Testis (tissue), 2 donors: ENCODE measurements at regions not wholly inside any gene's neighbourhood (a gene's known extent, or its start where the extent isn't known, plus 50 kb on each side); places are given as distances from the start of the nearest gene placed in this dataset.
A peak's percentile ranks its signal among the peaks of the same experiment; 100 is the strongest.
"Not testable (repeated sequence)": the region's sequence is repeated elsewhere in the genome, so short reads cannot be mapped to it uniquely, and the experiment has no call there.

Source experiments
- DNase-seq: peaks from one replicate; pipeline ENCODE4 v3.0.0-alpha.2; 2019
- H3K27ac ChIP-seq, 2 donors: fragments of 200-600 bp; sonication (generic); one replicate each; pipeline ENCODE4 v1.5.1; 2019
- H3K27me3 ChIP-seq: fragments of 200-600 bp; sonication (generic); one replicate; pipeline ENCODE4 v1.5.1; 2019
- H3K36me3 ChIP-seq: fragments of 200-600 bp; sonication (generic); one replicate; pipeline ENCODE4 v1.5.1; 2017; ENCODE audit warnings: low read depth; ENCODE audit errors: missing control alignments
- H3K4me1 ChIP-seq: fragments of 200-600 bp; sonication (generic); one replicate; pipeline ENCODE4 v1.5.1; 2019
- H3K4me3 ChIP-seq, 2 donors: fragments of 200-600 bp; sonication (generic); one replicate each; pipeline ENCODE4 v1.5.1; 2017 to 2019
- H3K9me3 ChIP-seq: fragments of 200-600 bp; sonication (generic); one replicate; pipeline ENCODE4 v1.5.1; 2017
- POLR2A ChIP-seq: fragments of 450-650 bp; IDR thresholded peaks from one replicate; pipeline ENCODE4 v1.6.1; 2017; ENCODE audit warnings: antibody characterized with exemption, mild to moderate bottlenecking, moderate library complexity
- WGBS, 2 donors: methylation state at CpG; one replicate each; pipeline ENCODE4 v1.1.5; 2018; 5-methylcytosine and 5-hydroxymethylcytosine counted together
- intact Hi-C: fragments of 100-400 bp; cut with DNase I; formaldehyde crosslinking; loops from one replicate; pipeline ENCODE4 v1.15.1; 2023; ENCODE audit warnings: low total_unique reads
- TF ChIP-seq, protein P1 (sequence below), 3 experiments: fragments of 450-650 bp in 2 of 3; fragments of 200-600 bp in 1 of 3; sonication (generic) in 1 of 3; IDR thresholded peaks; one replicate each; pipeline ENCODE4 v1.5.1; 2016 to 2019; ENCODE audit warnings: antibody characterized with exemption in 3 of 3, mild to moderate bottlenecking in 2 of 3, moderate library complexity in 1 of 3

DNA sequence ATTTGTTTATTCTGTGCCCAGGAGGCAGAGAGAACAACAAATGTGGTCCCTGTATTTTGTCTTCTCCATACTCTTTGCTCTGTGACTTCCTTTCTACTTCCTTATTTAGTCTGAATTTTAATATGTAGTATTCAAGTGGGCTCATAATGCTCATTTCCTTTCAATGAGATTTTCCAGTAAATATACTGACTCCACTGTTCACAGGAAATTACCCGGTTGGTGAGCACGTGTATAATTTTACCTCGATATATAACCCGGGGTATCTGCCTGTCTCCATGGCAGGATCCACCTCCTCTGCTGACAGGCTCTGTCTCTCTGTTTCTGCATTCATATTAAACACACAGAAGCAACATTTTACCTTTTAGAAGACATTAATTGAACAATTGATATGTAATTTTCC, 166.0 kb downstream of the SLC38A4 start:
- H3K4me1 ChIP-seq, result peaks cover 9% of the 10 kb centered on the region
- H3K36me3 ChIP-seq, result no peaks in the 10 kb centered on the region
- H3K9me3 ChIP-seq, result no peaks in the 10 kb centered on the region
- intact Hi-C loops, result loop anchor here (10.0 kb wide), 1 partner anchor 285 kb away; the partner anchor contains the start of gene SLC38A2
- no peak overlapping the region for H3K4me3 ChIP-seq
- DNase-seq, result no peak
- no peak for TF ChIP-seq POLR2A
- TF ChIP-seq, protein P1, sequence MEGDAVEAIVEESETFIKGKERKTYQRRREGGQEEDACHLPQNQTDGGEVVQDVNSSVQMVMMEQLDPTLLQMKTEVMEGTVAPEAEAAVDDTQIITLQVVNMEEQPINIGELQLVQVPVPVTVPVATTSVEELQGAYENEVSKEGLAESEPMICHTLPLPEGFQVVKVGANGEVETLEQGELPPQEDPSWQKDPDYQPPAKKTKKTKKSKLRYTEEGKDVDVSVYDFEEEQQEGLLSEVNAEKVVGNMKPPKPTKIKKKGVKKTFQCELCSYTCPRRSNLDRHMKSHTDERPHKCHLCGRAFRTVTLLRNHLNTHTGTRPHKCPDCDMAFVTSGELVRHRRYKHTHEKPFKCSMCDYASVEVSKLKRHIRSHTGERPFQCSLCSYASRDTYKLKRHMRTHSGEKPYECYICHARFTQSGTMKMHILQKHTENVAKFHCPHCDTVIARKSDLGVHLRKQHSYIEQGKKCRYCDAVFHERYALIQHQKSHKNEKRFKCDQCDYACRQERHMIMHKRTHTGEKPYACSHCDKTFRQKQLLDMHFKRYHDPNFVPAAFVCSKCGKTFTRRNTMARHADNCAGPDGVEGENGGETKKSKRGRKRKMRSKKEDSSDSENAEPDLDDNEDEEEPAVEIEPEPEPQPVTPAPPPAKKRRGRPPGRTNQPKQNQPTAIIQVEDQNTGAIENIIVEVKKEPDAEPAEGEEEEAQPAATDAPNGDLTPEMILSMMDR (IDR thresholded peaks at IDR 0.05), result no peak
- H3K27me3 ChIP-seq, result no peaks in the 10 kb centered on the region
- WGBS, 2 donors, result 38 to 50% methylated on average over 4 of the region's 4 CpGs
- H3K27ac ChIP-seq, result peak overlapping the region in 1 of 2 donors; percentile 79

DNA sequence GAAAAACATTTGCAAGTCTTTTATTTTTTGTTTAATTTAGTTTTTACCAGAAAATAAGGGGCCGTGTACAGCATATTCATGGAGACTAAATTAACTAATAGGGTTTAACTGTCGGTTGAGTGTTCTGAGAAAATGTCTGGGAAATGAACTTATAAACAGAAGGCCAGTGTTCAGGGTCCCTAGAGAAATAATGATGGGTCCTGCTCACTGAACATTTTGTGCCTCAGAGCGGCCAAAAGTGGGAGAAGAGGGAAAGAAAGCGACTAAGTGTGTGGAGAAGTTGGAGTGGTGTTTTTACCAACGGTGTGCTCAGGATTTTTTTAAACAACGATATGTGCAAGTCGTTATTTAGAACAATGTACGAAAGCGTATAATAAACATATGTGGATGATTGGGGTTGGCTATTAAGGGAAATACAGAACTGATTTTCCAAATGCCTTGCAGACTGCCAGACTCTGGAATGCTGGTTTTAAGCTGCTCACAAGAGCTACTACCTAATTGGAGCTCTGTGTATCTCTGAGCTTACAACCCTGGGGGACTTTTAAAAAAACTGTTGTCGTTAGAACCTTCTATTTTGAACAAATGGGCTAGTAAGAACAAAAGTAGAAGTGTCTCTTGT, 166.7 kb downstream of the SLC38A4 start:
- Histone ChIP-seq H3K27ac (peak overlapping the region in 1 of 2 donors; percentile 79), H3K4me3 (no peak overlapping the region), H3K27me3 (no peaks in the 10 kb centered on the region), H3K9me3 (no peaks in the 10 kb centered on the region), H3K36me3 (no peaks in the 10 kb centered on the region), H3K4me1 (peaks cover 9% of the 10 kb centered on the region)
- no peak for TF ChIP-seq POLR2A
- TF ChIP-seq, protein P1 (IDR thresholded peaks at IDR 0.05), result no peak
- WGBS, 2 donors, result 51 to 60% methylated on average over 10 of the region's 10 CpGs
- no peak for DNase-seq
- intact Hi-C loops, result no loop called here

DNA sequence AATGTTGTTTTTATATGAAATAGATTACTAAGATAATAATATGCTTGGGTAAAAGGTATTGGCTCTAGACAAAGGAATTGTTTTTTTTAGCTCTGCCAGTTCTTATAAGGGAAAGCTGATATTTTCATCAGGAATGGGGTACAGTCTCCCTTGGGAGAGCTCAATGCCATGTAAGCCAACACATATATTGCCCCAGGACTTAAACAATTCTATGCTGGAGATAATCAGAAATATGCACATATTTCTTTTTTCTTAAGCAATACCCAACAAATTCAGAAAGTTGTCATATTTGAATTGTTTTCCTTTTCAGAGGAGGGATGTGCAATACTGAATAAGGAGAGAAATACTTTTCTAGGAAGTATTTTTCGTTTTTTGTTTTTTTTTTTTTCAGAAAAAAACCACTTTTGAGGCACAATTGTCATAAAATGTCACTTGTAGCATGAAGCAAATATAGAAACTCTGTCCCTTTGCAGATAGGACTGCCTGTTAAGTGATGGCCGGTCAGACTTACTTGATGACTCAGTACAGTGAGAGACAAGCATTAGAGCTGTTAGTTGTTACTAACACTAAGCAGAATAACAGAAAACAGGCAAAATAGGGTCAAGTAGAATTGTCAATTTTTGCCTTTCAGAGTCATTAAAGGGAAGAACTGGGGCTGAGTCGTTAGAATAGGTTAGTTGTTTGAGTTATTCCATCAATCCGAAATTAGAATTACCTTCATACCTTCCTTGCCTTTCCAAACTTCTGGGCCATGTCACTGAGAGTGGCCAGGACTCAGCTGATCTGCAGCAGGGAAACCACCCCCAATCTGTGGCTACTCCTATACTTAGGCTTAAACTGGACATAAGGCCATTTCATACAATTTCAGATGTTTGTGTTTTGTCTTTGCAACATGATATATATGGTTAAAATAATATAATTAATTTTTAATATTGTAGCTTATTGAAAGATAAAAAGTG, 168.1 kb downstream of the SLC38A4 start:
- Histone ChIP-seq H3K27ac (peak overlapping the region in 1 of 2 donors; percentile 79), H3K36me3 (no peaks in the 10 kb centered on the region), H3K4me1 (peaks cover 9% of the 10 kb centered on the region), H3K27me3 (no peaks in the 10 kb centered on the region), H3K4me3 (no peak overlapping the region), H3K9me3 (no peaks in the 10 kb centered on the region)
- WGBS, 2 donors, result 85 to 89% methylated on average over 4 of the region's 4 CpGs
- DNase-seq, result no peak
- TF ChIP-seq, protein P1 (IDR thresholded peaks at IDR 0.05), result no peak
- no peak for TF ChIP-seq POLR2A
- intact Hi-C loops, result no loop called here

DNA sequence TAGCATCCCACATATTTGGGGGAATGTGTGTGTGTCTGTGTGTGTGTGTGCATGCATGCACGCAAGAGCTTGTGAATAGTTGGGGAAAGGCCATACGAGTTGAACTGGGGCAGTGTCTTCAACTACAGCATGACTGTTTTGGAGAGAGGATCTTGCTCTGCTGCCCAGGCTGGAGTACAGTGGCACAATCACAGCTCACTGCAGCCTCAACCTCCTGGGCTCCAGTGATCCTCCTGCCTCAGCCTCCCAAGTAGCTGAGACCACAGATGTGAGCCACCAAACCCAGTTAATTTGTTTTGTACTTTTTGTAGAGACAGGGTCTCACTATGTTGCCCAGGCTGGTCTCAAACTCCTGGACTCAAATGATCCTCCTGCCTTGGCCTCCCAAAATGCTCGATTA, 169.8 kb downstream of the SLC38A4 start:
- intact Hi-C loops, H3K4me3 ChIP-seq: not testable (repeated sequence)
- 90 to 93% methylated on average over 3 of the region's 3 CpGs for WGBS, 2 donors

DNA sequence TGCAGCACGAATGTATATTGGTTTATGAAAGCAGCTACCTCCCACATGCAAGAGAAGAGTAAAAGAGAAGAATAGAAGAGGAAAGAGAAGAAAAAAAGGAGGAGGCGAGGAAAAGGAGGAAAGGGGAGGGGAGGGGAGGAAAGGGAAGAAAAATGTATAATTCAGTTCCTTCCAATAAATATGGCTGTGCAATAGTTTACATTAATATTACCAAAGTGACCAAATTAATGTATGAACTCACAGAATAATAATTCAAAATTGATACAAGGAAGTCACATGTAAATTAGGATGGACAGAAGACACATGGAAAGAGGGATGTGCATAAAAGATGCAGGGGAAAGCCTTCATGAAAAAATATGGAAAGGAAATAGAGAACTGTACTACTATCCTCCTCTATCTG, 172.5 kb downstream of the SLC38A4 start:
- no peaks in the 10 kb centered on the region for H3K27me3 ChIP-seq
- intact Hi-C loops, result no loop called here

More for the DNA sequence above, 169.8 kb downstream of the SLC38A4 start:
- not testable (repeated sequence) for H3K27ac ChIP-seq, DNase-seq, H3K27me3 ChIP-seq, H3K36me3 ChIP-seq, H3K9me3 ChIP-seq, H3K4me1 ChIP-seq

More for the DNA sequence above, 172.5 kb downstream of the SLC38A4 start:
- Histone ChIP-seq H3K9me3 (no peaks in the 10 kb centered on the region), H3K4me3 (no peak overlapping the region), H3K36me3 (no peaks in the 10 kb centered on the region), H3K4me1 (no peaks in the 10 kb centered on the region), H3K27ac (no peak overlapping the region)
- no peak for TF ChIP-seq POLR2A
- TF ChIP-seq, protein P1 (IDR thresholded peaks at IDR 0.05), result no peak
- DNase-seq, result no peak
- WGBS, 2 donors, result 94% methylated on average over 2 of the region's 2 CpGs
